ENCODE measurements at regions not wholly inside any gene's neighbourhood (a gene's known extent, or its start where the extent isn't known, plus 50 kb on each side); places are given as distances from the start of the nearest gene placed in this dataset.

DNA sequence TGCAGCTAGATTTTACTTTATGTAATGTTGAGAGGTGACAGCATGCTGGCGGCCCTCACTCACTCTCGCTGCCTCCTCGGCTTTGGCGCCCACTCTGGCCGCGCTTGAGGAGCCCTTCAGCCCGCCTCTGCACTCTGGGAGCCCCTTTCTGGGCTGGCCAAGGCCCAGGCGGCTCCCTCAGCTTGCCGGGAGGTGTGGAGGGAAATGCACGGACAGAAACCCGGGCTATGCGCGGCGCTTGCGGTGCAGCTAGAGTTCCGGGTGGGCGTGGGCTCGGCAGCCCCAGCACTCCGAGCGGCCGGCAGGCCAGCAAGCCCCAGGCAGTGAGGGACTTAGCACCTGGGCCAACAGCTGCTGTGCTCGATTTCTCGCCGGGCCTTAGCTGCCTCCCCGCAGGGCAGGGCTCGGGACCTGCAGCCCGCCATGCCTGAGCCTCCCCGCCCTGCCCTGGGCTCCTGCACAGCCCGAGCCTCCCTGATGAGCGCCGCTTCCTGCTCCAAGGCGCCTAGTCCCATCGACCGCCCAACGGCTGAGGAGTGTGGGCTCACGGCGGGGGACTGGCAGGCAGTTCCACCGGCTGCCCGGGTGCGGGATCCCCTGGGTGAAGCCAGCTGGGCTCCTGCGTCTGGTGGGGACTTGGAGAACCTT, 128.7 kb downstream of the GASK1B start:
- TF ChIP-seq, protein P1, sequence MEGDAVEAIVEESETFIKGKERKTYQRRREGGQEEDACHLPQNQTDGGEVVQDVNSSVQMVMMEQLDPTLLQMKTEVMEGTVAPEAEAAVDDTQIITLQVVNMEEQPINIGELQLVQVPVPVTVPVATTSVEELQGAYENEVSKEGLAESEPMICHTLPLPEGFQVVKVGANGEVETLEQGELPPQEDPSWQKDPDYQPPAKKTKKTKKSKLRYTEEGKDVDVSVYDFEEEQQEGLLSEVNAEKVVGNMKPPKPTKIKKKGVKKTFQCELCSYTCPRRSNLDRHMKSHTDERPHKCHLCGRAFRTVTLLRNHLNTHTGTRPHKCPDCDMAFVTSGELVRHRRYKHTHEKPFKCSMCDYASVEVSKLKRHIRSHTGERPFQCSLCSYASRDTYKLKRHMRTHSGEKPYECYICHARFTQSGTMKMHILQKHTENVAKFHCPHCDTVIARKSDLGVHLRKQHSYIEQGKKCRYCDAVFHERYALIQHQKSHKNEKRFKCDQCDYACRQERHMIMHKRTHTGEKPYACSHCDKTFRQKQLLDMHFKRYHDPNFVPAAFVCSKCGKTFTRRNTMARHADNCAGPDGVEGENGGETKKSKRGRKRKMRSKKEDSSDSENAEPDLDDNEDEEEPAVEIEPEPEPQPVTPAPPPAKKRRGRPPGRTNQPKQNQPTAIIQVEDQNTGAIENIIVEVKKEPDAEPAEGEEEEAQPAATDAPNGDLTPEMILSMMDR (IDR thresholded peaks at IDR 0.05): no peak
- no peak for TF ChIP-seq POLR2AphosphoS5 (IDR thresholded peaks at IDR 0.05)

Data from prostate gland (tissue), 2 donors.